OCI-LY3 (cell line): ENCODE measurements at regions not wholly inside any gene's neighbourhood (a gene's known extent, or its start where the extent isn't known, plus 50 kb on each side); places are given as distances from the start of the nearest gene placed in this dataset.

Experiments
- H2AFZ ChIP-seq: fragments of 200-600, 300-600 bp; shearing (Covaris generic); 2 replicates; pipeline ENCODE4 v1.6.0; 2014; ENCODE audit warnings: antibody characterized with exemption, low read depth, low read length
- H3K27ac ChIP-seq: fragments of 200-600, 300-600 bp; sonication (generic); 2 replicates; pipeline ENCODE4 v1.5.1; 2014; ENCODE audit warnings: mild to moderate bottlenecking, low read length, moderate library complexity, mixed read lengths
- H3K27me3 ChIP-seq: fragments of 200-600, 300-600 bp; sonication (generic); 2 replicates; pipeline ENCODE4 v1.6.1; 2014; ENCODE audit warnings: low read depth, low read length, mixed read lengths
- H3K36me3 ChIP-seq: fragments of 200-600, 300-600 bp; sonication (generic); replicated peaks from 2 replicates; pipeline ENCODE3; 2014; ENCODE audit warnings: low read depth, low read length, mixed read lengths
- H3K4me1 ChIP-seq: fragments of 300-600, 200-600 bp; sonication (generic); 2 replicates; pipeline ENCODE4 v1.6.1; 2014; ENCODE audit warnings: low read length, mixed read lengths
- H3K4me2 ChIP-seq: fragments of 200-600, 300-600 bp; sonication (generic); 2 replicates; pipeline ENCODE4 v1.6.1; 2014; ENCODE audit warnings: low read length, mixed read lengths
- H3K4me3 ChIP-seq: fragments of 300-600, 200-600 bp; sonication (generic); 2 replicates; pipeline ENCODE4 v1.5.1; 2014; ENCODE audit warnings: antibody characterized with exemption, mild to moderate bottlenecking, low read length, moderate library complexity
- H3K79me2 ChIP-seq: fragments of 300-600, 200-600 bp; shearing (Covaris generic); 2 replicates; pipeline ENCODE4 v1.6.1; 2014; ENCODE audit warnings: mild to moderate bottlenecking, low read length, mixed read lengths
- H3K9ac ChIP-seq: fragments of 300-600, 200-600 bp; shearing (Covaris generic); 2 replicates; pipeline ENCODE4 v1.6.0; 2014; ENCODE audit warnings: mild to moderate bottlenecking, low read length, moderate library complexity
- H3K9me3 ChIP-seq: fragments of 200-600, 300-600 bp; shearing (Covaris generic); 2 replicates; pipeline ENCODE4 v1.6.1; 2014; ENCODE audit warnings: low read length, mixed read lengths; ENCODE audit not compliant: insufficient read depth
- H4K20me1 ChIP-seq: fragments of 200-600, 300-600 bp; sonication (generic); 2 replicates; pipeline ENCODE4 v1.6.1; 2016; ENCODE audit warnings: low read length, mixed read lengths; ENCODE audit not compliant: insufficient read depth
- CTCF ChIP-seq: fragments of 200-600, 300-600 bp; sonication (generic); IDR thresholded peaks from 2 replicates; pipeline ENCODE4 v1.5.1; 2014; ENCODE audit warnings: antibody characterized with exemption, low read length, low read depth
- EZH2phosphoT487 ChIP-seq: fragments of 200-600 bp; shearing (Covaris generic); IDR thresholded peaks from 2 replicates; pipeline ENCODE4 v1.6.1; 2018; ENCODE audit warnings: antibody characterized with exemption, mixed run types, low read depth

GRCh38 chr2:200171731-200172482, 134.6 kb upstream of the SPATS2L start:
- Histone ChIP-seq H3K27ac (no peak overlapping the region), H2AFZ (no peak overlapping the region), H3K4me2 (no peak overlapping the region), H3K9ac (no peak overlapping the region), H3K36me3 (no peaks in the 10 kb centered on the region), H3K4me1 (no peaks in the 10 kb centered on the region), H3K27me3 (peaks cover 4% of the 10 kb centered on the region; the same call in 1 of the 2 replicates), H4K20me1 (no peaks in the 10 kb centered on the region), H3K79me2 (no peaks in the 10 kb centered on the region), H3K4me3 (no peak overlapping the region), H3K9me3 (no peaks in the 10 kb centered on the region)
- no peak for TF ChIP-seq EZH2phosphoT487
- TF ChIP-seq CTCF, result no peak

GRCh38 chr2:200172521-200172920, 134.0 kb upstream of the SPATS2L start:
- no peak for TF ChIP-seq EZH2phosphoT487
- H2AFZ ChIP-seq, result no peak overlapping the region
- no peak overlapping the region for H3K9ac ChIP-seq
- H3K4me1 ChIP-seq, result no peaks in the 10 kb centered on the region
- H4K20me1 ChIP-seq, result no peaks in the 10 kb centered on the region
- H3K4me2 ChIP-seq, result no peak overlapping the region
- no peak overlapping the region for H3K27ac ChIP-seq
- H3K9me3 ChIP-seq, result no peaks in the 10 kb centered on the region
- no peaks in the 10 kb centered on the region for H3K79me2 ChIP-seq
- no peaks in the 10 kb centered on the region for H3K36me3 ChIP-seq
- H3K4me3 ChIP-seq, result no peak overlapping the region
- H3K27me3 ChIP-seq, result peaks cover under 1% of the 10 kb centered on the region; the same call in 1 of the 2 replicates

DNA sequence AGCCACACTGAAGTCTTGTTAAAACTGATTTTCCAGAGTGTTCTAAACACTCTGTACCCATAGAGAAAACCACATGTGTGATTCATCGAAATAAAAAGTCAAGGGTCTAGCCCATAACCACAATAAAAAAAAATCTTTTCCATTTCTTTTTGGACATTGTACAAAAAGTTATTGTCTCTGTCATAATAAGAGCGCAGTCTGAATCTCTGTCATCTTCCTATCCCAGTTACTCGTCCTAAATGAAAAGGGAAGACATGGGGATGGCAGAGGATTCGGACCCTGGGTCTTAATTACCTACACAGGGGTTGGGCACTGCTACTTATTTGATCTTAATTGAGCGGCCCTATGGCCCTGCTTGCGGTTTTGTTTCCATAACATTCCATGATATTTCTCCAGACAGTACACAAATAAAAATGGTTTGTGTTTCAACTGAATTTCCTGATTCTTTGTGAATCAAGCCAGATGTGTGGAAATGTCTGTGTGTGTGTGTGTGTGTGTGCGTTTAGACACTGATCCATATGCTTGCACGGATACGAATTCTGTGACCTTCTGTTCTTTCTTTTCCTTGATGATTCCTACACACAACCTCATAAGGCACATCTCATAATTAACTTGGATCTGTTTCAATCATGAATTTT, 133.4 kb upstream of the SPATS2L start:
- H3K27ac ChIP-seq, result no peak overlapping the region
- no peaks in the 10 kb centered on the region; the same call in 1 of the 2 replicates for H3K27me3 ChIP-seq
- no peaks in the 10 kb centered on the region for H3K36me3 ChIP-seq
- no peak overlapping the region for H3K4me2 ChIP-seq
- H3K79me2 ChIP-seq, result no peaks in the 10 kb centered on the region
- H3K9me3 ChIP-seq, result no peaks in the 10 kb centered on the region
- H4K20me1 ChIP-seq, result no peaks in the 10 kb centered on the region
- no peak for TF ChIP-seq EZH2phosphoT487
- TF ChIP-seq CTCF, result no peak
- no peak overlapping the region for H3K4me3 ChIP-seq
- H3K4me1 ChIP-seq, result no peaks in the 10 kb centered on the region
- H2AFZ ChIP-seq, result no peak overlapping the region
- H3K9ac ChIP-seq, result no peak overlapping the region

- no peaks in the 10 kb centered on the region for H3K9me3 ChIP-seq
- no peak overlapping the region for H3K27ac ChIP-seq
- no peak overlapping the region for H3K4me3 ChIP-seq
- H3K4me2 ChIP-seq, result no peak overlapping the region
- no peaks in the 10 kb centered on the region; the same call in 1 of the 2 replicates for H3K27me3 ChIP-seq
- no peak overlapping the region for H2AFZ ChIP-seq
- H3K79me2 ChIP-seq, result no peaks in the 10 kb centered on the region
- H3K4me1 ChIP-seq, result no peaks in the 10 kb centered on the region
- H4K20me1 ChIP-seq, result no peaks in the 10 kb centered on the region
- TF ChIP-seq EZH2phosphoT487, result no peak
- TF ChIP-seq CTCF, result no peak
- H3K36me3 ChIP-seq, result no peaks in the 10 kb centered on the region
- H3K9ac ChIP-seq, result no peak overlapping the region
Observed at GRCh38 chr2:200173691-200174090, 132.8 kb upstream of the SPATS2L start.
